HL-60 (cell line): ENCODE measurements at regions not wholly inside any gene's neighbourhood (a gene's known extent, or its start where the extent isn't known, plus 50 kb on each side); places are given as distances from the start of the nearest gene placed in this dataset.

Experiments
- DNase-seq, 2 experiments: peaks; one replicate each; pipeline ENCODE4 v3.0.0-alpha.2; 2010 to 2020; ENCODE audit warnings: low read depth in 1 of 2, low spot score in 1 of 2
- H3K27ac ChIP-seq: fragments of 250-450 bp; sonication (Bioruptor Pico); replicated peaks from 2 replicates; pipeline ENCODE4 v1.5.1; 2020; ENCODE audit warnings: mild to moderate bottlenecking, moderate library complexity
- H3K27me3 ChIP-seq: fragments of 250-450 bp; sonication (Bioruptor Pico); 2 replicates; pipeline ENCODE4 v1.5.1; 2021; ENCODE audit warnings: mild to moderate bottlenecking, moderate library complexity; ENCODE audit not compliant: insufficient read depth, poor library complexity, severe bottlenecking
- H3K4me3 ChIP-seq: replicated peaks from 2 replicates; pipeline ENCODE4 v1.5.1; 2011; ENCODE audit warnings: mild to moderate bottlenecking, control low read depth, low read length; ENCODE audit not compliant: insufficient read depth
- CTCF ChIP-seq: IDR thresholded peaks from one replicate; pipeline ENCODE4 v1.5.1; 2011; ENCODE audit warnings: low read length, control low read depth, inconsistent platforms; ENCODE audit not compliant: insufficient read depth
- GABPA ChIP-seq: IDR thresholded peaks from 2 replicates; pipeline ENCODE4 v1.6.1; 2012; ENCODE audit warnings: low read depth
- POLR2AphosphoS5 ChIP-seq: IDR thresholded peaks from 2 replicates; pipeline ENCODE4 v1.6.1; 2012; ENCODE audit warnings: low read depth
- REST ChIP-seq: IDR thresholded peaks from 2 replicates; pipeline ENCODE4 v1.6.1; 2012; ENCODE audit warnings: low read depth; ENCODE audit not compliant: insufficient replicate concordance
- SPI1 ChIP-seq: IDR thresholded peaks from 2 replicates; pipeline ENCODE4 v1.6.1; 2012; ENCODE audit warnings: low read depth, mild to moderate bottlenecking, borderline replicate concordance

GRCh38 chr13:106867249-106867648, 299.3 kb upstream of the ARGLU1 start:
- Histone ChIP-seq H3K4me3 (no peak overlapping the region), H3K27me3 (peaks cover 6% of the 10 kb centered on the region), H3K27ac (no peak overlapping the region)
- no peak for TF ChIP-seq GABPA
- DNase-seq: no peak

GRCh38 chr13:106865716-106866440, 297.9 kb upstream of the ARGLU1 start:
- no peak overlapping the region for H3K4me3 ChIP-seq
- no peak for DNase-seq
- H3K27me3 ChIP-seq: peaks cover 6% of the 10 kb centered on the region
- no peak for TF ChIP-seq REST
- TF ChIP-seq POLR2AphosphoS5: no peak
- TF ChIP-seq GABPA: no peak
- no peak for TF ChIP-seq CTCF
- TF ChIP-seq SPI1: no peak
- no peak overlapping the region for H3K27ac ChIP-seq

- no peak for DNase-seq
- TF ChIP-seq SPI1 (no peak), CTCF (no peak), REST (no peak), POLR2AphosphoS5 (no peak), GABPA (no peak)
- Histone ChIP-seq H3K27ac (no peak overlapping the region), H3K4me3 (no peak overlapping the region), H3K27me3 (no peaks in the 10 kb centered on the region)
Measured at GRCh38 chr13:106859533-106859904, 291.6 kb upstream of the ARGLU1 start.

GRCh38 chr13:106858903-106859532, 291.1 kb upstream of the ARGLU1 start:
- H3K27me3 ChIP-seq: no peaks in the 10 kb centered on the region
- H3K27ac ChIP-seq: no peak overlapping the region
- TF ChIP-seq POLR2AphosphoS5 (no peak), SPI1 (no peak), CTCF (no peak), GABPA (no peak), REST (no peak)
- DNase-seq: no peak
- H3K4me3 ChIP-seq: no peak overlapping the region
